ENCODE measurements at regions not wholly inside any gene's neighbourhood (a gene's known extent, or its start where the extent isn't known, plus 50 kb on each side); places are given as distances from the start of the nearest gene placed in this dataset.

Small RNA genes lying in the stretch of these regions (small RNA-seq; reads per million reads assigned to genes)
- 0 reads per million in 3 experiments for gene RN7SKP46
